Kidney tubule cell (primary cell): ENCODE measurements at regions not wholly inside any gene's neighbourhood (a gene's known extent, or its start where the extent isn't known, plus 50 kb on each side); places are given as distances from the start of the nearest gene placed in this dataset.

Source experiments
- DNase-seq: peaks from one replicate; pipeline ENCODE4 v3.0.0-alpha.2; 2018; ENCODE audit warnings: low spot score

DNA sequence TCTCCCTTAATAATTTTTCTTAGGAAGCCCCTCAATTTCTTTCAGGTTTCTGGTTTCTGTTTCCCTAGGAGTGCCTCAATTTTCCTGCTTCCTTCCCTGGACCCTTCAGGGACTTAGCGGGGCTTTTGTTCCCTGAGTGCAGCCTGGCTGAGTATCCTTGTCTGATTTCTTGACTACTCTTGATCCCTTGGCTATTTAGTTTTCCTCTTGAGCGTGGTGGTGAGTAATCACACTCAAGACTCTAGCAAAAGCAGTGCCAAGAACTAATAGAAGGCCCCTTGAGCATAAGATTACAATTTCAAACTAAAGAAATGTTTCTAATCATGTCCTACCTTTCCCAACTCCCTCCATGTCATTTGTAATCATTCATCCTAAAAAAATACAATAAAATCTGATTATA is 94.3 kb upstream of the C3orf80 start:
- peak; percentile 29 for DNase-seq

DNA sequence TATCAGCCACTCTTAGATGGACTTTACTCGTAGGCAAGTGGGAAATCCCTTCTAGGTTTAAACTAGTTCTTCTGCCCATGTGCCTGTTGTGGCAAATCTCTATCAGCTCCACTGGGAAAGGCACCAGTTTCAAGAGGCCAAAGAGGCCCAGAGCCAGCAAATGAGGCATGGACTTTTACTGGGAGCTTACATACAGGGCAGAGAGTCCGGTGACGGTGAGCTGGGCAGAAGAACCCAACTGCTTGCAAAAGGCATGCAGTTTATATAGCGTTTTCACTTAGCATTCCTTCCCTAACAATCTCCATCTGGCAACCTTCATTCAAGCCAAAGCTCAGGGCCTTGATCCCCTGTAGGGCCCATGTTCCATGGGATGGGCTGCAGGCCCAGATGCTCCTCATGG is 93.0 kb upstream of the C3orf80 start:
- no peak for DNase-seq

DNA sequence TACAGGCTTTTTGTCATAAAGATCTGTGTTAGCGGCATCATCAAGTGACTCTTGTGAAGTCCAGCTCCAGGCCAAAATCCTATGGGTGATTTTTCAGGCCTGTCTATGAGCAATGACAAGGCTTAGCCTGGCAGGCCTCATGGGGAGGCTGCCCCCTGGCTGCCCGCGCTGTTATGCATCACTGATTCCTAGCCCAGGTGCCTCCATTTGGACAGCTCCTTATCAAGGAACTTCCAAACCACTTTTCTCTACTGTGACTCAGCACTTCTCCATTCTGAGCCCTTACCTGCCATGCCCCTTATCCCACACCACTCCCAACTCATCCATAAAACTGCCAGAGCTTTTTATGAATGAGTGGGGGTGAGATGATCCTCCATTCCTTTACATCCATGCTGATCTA is 91.5 kb upstream of the C3orf80 start:
- peak; percentile 88 for DNase-seq

DNA sequence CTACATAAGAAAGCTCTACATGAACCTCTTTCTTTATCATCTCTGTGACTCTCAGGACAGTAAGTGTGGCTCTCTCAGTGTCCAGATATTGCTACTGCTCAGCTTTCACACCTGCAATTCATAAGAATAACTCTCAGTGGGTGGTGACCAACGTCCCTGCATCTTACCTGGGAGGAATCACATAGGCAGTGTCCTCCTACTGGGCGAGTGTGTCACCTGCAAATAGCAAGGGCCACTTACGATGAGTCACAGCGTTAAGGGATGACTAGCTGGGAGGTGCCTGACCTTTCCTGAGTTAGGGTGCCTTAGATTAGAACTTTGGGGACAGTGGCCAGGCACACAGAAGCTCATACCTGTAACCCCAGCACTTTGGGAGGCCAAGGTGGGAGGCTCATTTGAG is 90.8 kb upstream of the C3orf80 start:
- DNase-seq = peak; percentile 67

DNA sequence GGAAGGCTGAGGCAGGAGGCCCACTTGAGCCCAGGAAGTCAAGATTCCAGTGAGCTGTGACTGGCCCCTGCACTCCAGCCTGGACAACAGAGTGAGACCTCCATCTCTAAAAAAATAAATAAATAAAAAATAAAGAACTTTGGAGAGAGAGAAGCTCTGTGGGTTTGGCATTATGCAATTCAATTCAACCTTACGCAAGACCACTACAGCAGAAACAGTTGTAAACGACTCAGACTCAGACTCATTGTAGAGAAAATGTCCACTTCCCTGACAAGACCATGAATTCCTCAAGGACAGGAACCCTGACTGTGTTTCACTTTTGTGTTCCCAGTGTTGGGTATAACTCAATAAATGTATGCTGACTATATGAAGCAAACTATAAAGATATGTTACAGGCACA is 90.3 kb upstream of the C3orf80 start:
- peak; percentile 55 for DNase-seq

DNA sequence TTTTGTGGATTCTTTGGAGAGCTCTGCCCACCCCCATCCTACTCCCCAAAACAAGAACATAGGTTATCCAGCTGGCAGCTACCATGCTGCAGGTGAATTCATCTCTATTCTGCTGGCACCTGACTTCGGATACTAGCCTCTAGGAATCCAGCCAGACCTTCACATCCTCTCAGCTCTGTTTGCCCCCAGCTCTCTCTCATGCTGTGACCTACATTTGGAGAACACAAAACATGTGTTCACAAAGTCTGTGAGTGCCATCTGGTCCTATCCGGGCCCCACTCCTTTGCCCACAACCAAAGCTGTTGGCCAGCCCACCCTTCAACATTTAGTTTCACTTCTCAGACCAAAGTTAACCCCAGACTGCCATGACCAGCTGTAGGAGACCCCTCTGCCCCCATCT is 89.4 kb upstream of the C3orf80 start:
- no peak for DNase-seq

DNA sequence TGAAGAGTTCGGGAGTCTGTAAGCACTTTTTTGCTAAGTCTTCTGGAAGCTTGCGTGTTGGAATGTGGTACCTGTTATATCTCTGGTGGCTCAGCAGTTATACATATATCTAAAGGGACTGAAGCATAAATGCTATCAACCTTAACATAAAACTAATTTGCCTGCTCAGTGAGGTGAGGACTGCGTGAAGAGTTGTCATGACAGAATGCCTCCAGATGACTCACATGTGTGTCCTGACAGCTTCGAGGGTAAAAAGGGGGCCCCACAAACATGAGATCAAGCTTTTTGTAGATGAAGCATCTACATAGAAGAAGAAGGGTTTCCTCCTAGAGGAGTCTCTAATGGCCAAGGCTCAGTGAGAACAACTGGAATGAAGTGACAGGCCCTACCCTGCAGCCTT is 88.8 kb upstream of the C3orf80 start:
- peak; percentile 52 for DNase-seq

DNA sequence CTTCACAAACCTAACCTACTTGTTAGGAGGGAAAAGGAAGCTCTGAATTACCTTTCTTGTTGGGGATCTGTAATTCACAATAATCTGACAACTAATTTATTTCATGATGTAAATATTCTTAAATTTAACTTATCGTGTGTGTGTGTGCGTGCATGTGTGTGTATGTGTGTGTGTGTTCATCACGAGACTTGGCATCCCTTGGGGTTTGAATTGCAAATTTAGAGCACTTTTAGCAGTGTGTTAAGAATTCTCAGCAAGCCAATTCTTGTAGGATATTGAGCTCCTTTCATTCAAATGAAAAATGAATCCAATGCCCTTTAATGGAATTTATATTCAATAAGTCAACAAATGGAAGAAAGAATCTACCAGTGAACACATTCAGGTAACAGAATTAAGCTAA is 85.9 kb upstream of the C3orf80 start:
- DNase-seq = no peak

DNA sequence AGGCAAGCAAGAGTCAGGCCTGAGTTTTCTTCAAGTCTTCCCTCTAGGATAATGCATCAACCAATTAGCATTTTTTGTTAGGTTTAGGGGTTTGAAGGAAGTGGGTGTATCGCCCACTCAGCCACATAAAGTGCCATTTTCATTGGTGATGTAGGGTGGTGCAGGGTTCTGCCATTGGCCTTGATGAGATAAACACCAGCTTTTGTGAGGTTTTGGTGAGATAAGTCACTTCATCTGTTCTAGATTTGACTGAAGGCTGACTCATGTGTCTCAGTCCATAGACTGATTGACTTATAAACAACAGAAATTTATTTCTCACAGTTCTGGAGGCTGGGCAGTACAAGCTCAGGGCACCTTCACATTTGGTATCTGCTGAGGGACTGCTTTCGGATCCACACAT is 84.5 kb upstream of the C3orf80 start:
- peak; percentile 33 for DNase-seq

DNA sequence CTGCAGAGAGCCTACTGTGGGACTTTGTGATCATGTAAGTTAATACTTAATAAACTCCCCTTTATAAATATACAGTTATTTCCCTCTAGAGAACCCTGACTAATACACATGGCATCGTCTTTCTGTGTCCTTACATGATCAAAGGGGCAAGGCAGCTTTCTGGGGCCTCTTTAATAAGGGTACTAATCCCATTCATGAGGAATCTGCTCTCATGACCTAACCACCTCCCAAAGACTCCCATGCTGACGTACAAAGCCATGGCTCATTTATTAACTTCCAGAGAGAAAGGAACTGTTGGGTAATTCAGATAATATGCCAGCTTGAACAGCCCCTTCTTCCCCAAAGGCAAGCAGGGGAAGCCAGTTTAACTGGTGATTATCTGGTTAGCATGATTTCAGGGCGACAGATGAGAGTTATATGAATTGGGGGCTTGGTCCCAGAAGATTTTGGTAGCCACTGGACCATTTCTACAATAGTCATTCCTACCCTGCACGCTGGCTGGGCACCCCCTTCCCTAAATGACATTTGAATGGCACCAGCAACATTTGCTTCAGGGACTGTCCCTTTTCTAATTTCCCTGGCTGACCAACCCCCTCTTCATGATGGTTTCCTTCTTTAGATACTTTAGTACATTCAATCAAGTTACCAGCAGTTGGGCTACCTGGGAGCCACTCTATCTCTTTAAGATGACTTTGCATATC is 83.6 kb upstream of the C3orf80 start:
- DNase-seq = peak; percentile 74

DNA sequence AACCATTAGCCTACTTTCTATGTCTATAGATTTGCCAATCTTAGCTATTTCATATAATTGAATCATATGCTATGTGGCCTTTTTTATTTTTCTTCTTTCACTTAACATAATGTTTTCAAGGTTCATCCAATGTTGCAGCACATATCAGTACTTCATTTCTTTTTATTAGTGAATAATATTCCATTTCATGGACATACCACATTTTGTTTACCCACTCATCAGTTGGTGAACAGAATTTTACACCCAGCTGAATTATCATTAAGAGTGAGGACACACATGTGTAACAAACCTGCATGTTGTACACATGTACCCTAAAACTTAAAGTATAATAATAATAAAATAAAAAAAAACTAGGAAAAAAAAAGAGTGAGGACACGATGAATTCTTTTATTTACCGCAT is 81.7 kb upstream of the C3orf80 start:
- no peak for DNase-seq

DNA sequence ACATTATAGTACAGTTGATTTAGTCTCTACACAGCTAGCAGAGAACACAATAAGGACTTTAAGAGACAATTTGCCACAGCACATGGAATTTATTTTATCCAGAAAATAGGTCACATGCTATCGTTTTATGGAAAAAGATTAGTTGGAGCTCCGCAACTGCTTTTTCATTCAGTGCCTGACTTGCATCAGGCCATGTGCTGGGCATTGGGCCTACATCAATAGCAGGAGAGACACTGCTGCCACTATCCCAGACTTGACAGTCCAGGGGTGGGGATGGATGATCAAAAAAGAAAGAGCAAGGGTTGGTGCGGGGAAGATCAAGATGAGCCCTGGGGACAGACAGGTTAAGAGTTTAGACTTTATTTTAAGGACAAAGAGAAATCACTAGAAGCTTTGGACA is 75.2 kb upstream of the C3orf80 start:
- no peak for DNase-seq

DNA sequence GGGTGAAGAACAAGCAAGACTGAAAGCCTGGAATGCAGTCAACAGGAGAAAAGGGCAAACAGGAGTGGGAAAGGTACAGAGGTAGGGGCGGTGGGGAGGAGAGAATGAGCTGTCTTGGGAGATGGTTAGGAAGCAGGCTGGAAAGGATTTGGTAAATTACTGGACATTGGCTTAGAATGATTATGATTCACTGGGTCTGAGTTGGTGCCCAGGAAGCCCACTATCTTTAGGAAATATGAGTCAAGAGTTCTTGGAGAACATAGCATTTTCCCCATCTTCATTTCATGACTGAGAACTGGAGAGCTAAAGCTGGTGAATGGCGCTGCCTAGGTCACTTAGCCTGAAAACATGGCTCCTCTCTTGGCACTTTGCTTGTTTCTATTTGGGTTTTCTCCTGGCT is 74.7 kb upstream of the C3orf80 start:
- DNase-seq = peak; percentile 32

DNA sequence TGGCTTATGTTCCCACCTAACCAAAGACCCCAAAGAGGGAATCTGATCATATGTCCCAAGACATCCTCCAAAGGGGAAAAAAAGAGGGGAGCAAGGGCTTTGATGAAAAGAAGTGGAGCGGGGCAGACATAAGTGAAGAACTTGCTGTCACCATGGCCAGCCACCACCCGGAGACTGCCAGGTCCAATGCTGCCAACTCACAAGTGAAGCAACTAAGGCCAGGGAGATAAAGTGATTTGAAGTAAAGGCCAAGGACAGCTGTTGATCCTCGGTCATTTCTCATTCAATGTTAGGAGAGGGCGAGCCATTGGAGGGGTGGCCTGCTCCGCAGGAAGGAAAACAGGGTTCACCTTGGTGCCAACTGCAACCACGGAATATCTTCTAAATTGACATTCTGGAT is 72.6 kb upstream of the C3orf80 start:
- DNase-seq = no peak

DNA sequence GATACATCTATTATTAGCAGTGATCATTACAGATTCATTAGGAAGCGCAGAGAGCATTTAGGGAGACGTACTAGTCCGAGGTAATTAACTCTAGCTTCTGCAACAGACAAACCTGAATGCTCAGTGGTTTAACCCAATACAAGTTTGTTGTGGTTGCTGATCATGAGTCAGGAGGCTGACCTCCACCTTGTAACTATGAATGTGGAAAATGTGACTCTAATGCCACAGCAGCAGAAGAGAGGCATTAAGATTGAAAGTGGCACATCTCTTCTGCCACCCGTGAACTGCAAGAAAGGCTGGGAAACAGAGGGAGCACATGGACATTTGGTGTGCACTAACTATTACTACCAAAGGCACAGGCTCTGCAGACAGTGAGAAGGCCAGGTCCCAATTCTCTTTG is 71.2 kb upstream of the C3orf80 start:
- peak; percentile 56 for DNase-seq

DNA sequence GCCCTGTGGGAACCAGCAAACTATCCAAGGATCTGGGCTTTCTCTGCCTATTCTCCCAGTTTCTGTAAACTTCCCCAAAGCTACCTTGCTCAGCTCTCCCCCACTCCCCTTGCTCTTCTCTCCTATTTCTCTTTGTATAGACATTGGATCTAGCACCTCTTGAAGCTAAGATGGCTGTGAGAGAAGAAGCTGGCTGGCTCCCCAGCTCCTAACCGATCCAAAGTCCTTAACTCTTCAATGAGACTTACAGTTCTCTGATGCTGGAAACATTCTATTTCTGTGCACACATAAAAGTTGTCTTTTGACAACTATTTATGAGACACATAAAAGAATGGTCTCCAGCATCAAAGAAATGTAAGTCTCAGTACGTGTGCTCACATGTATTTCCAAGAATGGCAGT is 70.6 kb upstream of the C3orf80 start:
- no peak for DNase-seq

DNA sequence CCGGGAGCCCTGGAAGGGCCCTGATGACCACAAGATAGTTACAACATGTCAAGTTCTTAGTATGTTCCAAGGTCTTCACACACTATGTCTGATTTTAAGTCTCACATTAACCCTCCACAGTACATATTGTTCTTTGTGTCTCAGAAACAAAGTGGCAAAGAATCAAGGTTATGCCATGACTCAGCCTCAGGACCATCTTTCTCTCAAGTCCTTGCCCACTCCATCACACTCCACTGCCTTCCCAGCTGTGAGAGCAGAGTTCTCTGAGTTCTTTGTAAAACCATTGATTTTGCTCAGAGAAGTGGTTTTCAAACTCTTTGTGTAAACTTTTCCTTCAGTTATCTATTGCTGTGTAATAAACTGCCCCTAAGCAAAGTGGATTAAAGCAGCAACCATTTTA is 67.9 kb upstream of the C3orf80 start:
- no peak for DNase-seq

DNA sequence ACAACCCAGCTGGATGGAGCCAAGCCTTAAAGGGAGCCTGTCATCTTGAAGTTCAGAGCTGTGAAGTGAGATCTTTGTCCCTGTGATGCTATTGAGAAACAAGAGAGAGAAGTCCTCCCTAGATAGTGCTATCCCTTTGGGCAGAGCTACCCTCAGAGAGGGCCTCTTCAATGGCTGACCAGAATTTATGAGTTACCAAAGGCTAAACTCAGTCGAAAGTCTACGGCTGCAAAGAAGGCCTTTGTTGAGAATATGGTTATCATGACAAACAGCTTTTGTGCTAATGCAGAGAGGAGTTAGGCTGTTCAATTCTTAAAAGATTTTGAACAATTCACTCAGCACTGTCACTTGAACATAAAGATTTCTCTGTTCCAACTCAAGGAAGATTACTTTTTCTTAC is 65.9 kb upstream of the C3orf80 start:
- DNase-seq = no peak

DNA sequence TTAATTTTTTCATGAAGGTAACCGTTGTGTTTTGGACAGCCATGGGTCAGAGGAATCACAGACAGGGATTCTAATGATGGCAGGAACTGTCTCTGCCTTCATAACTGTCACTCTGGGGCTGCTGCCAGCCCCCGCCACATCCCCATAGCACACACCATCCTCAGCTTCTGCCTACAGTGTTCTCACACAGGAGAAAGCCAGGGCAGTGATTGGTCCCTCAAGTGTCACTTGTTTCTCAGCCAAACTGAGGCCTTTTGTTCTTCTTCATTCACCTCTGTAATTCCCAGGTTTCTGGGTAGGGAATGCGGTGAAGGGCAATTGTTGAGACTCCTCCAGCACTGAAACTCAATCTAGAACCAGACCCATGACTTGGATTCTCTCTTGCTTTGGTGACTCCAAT is 65.4 kb upstream of the C3orf80 start:
- DNase-seq = no peak

DNA sequence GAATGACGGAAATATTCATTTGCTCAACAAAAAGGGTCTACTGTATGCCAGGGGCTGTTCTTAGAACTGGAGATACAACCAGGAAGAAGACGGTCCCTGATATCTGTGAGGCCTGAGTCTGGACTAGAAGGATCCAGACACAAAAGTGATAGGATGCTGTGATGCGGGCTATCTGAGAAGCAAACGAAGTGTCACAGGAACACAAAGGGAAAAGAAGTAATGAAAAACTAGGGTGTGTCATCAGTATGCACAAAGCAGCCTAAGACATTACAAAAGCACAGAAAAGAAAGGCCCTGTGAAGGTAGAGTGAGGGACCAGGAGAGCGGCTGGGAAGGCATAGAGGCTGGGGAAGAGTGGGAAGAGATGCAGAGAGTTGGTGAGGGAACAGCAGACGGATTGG is 63.3 kb upstream of the C3orf80 start:
- DNase-seq = no peak

DNA sequence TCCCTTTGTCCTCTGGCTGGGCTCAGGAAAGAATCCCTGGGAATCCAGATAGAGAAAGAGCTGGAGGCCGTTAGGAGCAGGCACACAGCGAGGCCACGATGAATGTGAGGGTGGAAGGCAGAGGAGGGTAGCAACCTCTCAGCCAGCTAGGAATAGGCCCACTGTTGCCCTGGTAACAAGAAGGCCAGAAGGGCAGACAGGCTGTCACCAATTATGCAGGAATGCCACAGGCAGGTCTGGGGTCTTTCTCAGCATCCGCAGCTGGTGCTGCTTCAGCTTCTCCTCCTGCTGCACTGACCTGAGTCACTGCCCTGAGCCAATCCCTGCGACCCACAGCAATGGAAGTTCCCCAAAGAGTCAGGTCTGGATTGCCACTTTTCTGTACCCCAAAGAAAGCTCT is 62.8 kb upstream of the C3orf80 start:
- peak; percentile 15 for DNase-seq

DNA sequence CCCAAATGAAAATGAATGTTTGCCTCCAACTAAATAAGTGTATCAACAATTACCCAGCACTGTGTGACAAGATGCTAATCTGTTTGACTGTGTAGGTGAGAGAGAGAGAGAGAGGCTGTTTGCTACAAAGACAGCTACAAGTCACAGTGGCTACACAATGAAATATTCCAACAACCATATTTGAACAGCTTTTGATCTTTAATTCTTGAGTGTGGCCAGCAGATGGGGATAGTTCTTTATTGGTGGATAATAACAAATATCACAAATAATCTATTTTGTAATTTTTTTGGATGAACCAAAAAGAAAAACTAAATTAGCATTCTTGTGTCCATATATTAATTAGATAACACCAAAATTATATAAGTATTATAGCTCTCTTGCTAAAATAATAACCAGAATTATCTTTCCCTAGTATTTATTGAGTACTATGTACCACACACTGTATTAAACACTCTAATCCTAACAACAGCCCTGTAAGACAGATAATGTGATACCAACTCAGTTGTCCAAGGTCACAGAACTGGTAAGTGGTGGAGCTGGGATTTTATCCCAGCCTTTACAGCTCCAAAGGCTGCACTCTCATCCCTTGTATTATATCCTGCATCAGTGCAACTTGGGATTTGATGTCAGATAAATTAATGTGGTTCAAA is 61.9 kb upstream of the C3orf80 start:
- peak; percentile 28 for DNase-seq

DNA sequence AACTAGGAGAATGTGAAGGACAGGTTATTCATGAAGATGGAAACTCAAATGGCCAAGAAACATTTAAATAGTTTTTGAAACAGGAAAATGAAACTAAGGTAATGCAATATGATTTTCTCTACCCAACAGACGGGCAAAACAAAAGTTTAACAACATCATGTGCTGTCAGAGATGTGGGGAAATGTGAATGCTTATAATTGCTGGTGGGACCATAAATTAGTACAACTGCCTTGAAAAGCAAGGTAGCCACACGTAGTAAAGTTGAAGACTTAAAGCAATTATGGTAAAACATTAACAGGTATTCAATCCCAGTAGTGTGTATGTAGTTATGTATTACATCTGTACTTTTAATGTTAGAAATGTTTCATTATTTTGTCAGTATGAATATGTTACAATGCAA is 57.0 kb upstream of the C3orf80 start:
- DNase-seq = no peak
